SJCRH30 (cell line): ENCODE measurements at regions not wholly inside any gene's neighbourhood (a gene's known extent, or its start where the extent isn't known, plus 50 kb on each side); places are given as distances from the start of the nearest gene placed in this dataset.

Source experiments
- DNase-seq, 2 experiments: peaks; one replicate each; pipeline ENCODE4 v3.0.0-alpha.2; 2015 to 2020
- H3K27ac ChIP-seq: fragments of 250-450 bp; sonication (Bioruptor Pico); 2 replicates; pipeline ENCODE4 v1.5.1; 2020; ENCODE audit warnings: mild to moderate bottlenecking, moderate library complexity
- H3K27me3 ChIP-seq: fragments of 250-450 bp; sonication (Bioruptor Pico); 2 replicates; pipeline ENCODE4 v1.5.1; 2020; ENCODE audit warnings: mild to moderate bottlenecking, moderate library complexity
- H3K36me3 ChIP-seq: fragments of 250-450 bp; sonication (Bioruptor Pico); 2 replicates; pipeline ENCODE4 v1.5.1; 2020; ENCODE audit warnings: mild to moderate bottlenecking, moderate library complexity
- H3K4me1 ChIP-seq: fragments of 250-450 bp; sonication (Bioruptor Pico); 2 replicates; pipeline ENCODE4 v1.5.1; 2020; ENCODE audit warnings: mild to moderate bottlenecking, moderate library complexity
- H3K4me3 ChIP-seq: fragments of 250-450 bp; sonication (Bioruptor Pico); 2 replicates; pipeline ENCODE4 v1.5.1; 2020; ENCODE audit warnings: mild to moderate bottlenecking, moderate library complexity
- H3K9me3 ChIP-seq: fragments of 250-450 bp; sonication (Bioruptor Pico); replicated peaks from 2 replicates; pipeline ENCODE4 v1.5.1; 2020; ENCODE audit warnings: mild to moderate bottlenecking, moderate library complexity

GRCh38 chr3:46146548-46146947 is 61.6 kb downstream of the CCR1 start:
- Histone ChIP-seq H3K27ac (no peak overlapping the region), H3K4me3 (no peak overlapping the region), H3K36me3 (no peaks in the 10 kb centered on the region), H3K9me3 (no peaks in the 10 kb centered on the region), H3K27me3 (no peaks in the 10 kb centered on the region), H3K4me1 (no peaks in the 10 kb centered on the region)
- no peak for DNase-seq

- no peaks in the 10 kb centered on the region for H3K4me1 ChIP-seq
- no peaks in the 10 kb centered on the region for H3K9me3 ChIP-seq
- no peak overlapping the region for H3K27ac ChIP-seq
- H3K4me3 ChIP-seq: no peak overlapping the region
- H3K27me3 ChIP-seq: no peaks in the 10 kb centered on the region
- no peak for DNase-seq
- no peaks in the 10 kb centered on the region for H3K36me3 ChIP-seq
Observed at GRCh38 chr3:46146021-46146420, 62.1 kb downstream of the CCR1 start.

- H3K9me3 ChIP-seq: no peaks in the 10 kb centered on the region
- H3K4me3 ChIP-seq: no peak overlapping the region
- no peaks in the 10 kb centered on the region for H3K4me1 ChIP-seq
- no peaks in the 10 kb centered on the region for H3K27me3 ChIP-seq
- no peak overlapping the region for H3K27ac ChIP-seq
- DNase-seq: no peak
- H3K36me3 ChIP-seq: no peaks in the 10 kb centered on the region
Observed at GRCh38 chr3:46145147-46145546, 63.0 kb downstream of the CCR1 start.

- Histone ChIP-seq H3K27ac (no peak overlapping the region), H3K9me3 (no peaks in the 10 kb centered on the region), H3K4me1 (no peaks in the 10 kb centered on the region), H3K27me3 (no peaks in the 10 kb centered on the region), H3K4me3 (no peak overlapping the region), H3K36me3 (no peaks in the 10 kb centered on the region)
- no peak for DNase-seq
Observed at GRCh38 chr3:46143951-46144473, 64.1 kb downstream of the CCR1 start.

- Histone ChIP-seq H3K4me1 (no peaks in the 10 kb centered on the region), H3K36me3 (no peaks in the 10 kb centered on the region), H3K27ac (no peak overlapping the region), H3K9me3 (no peaks in the 10 kb centered on the region), H3K27me3 (no peaks in the 10 kb centered on the region), H3K4me3 (no peak overlapping the region)
- no peak for DNase-seq
Observed at GRCh38 chr3:46141813-46142212, 66.3 kb downstream of the CCR1 start.

GRCh38 chr3:46138581-46138980 is 69.5 kb downstream of the CCR1 start:
- Histone ChIP-seq H3K4me3 (no peak overlapping the region), H3K27me3 (no peaks in the 10 kb centered on the region)

GRCh38 chr3:46135475-46135874 is 72.6 kb downstream of the CCR1 start:
- H3K4me3 ChIP-seq: no peak overlapping the region
- no peak overlapping the region for H3K27ac ChIP-seq
- no peaks in the 10 kb centered on the region for H3K4me1 ChIP-seq
- H3K27me3 ChIP-seq: no peaks in the 10 kb centered on the region
- H3K36me3 ChIP-seq: no peaks in the 10 kb centered on the region
- H3K9me3 ChIP-seq: no peaks in the 10 kb centered on the region
- DNase-seq: no peak

More at GRCh38 chr3:46138581-46138980, 69.5 kb downstream of the CCR1 start:
- no peaks in the 10 kb centered on the region for H3K4me1 ChIP-seq
- no peak overlapping the region for H3K27ac ChIP-seq
- H3K36me3 ChIP-seq: no peaks in the 10 kb centered on the region
- H3K9me3 ChIP-seq: no peaks in the 10 kb centered on the region
- DNase-seq: no peak

- Histone ChIP-seq H3K27ac (no peak overlapping the region), H3K27me3 (no peaks in the 10 kb centered on the region), H3K9me3 (no peaks in the 10 kb centered on the region), H3K4me1 (no peaks in the 10 kb centered on the region), H3K4me3 (no peak overlapping the region), H3K36me3 (no peaks in the 10 kb centered on the region)
- no peak for DNase-seq
Observed at GRCh38 chr3:46133285-46133684, 74.8 kb downstream of the CCR1 start.

GRCh38 chr3:46132565-46132964 is 75.5 kb downstream of the CCR1 start:
- Histone ChIP-seq H3K27me3 (no peaks in the 10 kb centered on the region), H3K9me3 (no peaks in the 10 kb centered on the region), H3K4me3 (no peak overlapping the region), H3K27ac (no peak overlapping the region), H3K4me1 (no peaks in the 10 kb centered on the region), H3K36me3 (no peaks in the 10 kb centered on the region)
- DNase-seq: no peak

GRCh38 chr3:46131884-46132450 is 76.1 kb downstream of the CCR1 start:
- no peak overlapping the region for H3K27ac ChIP-seq
- H3K4me1 ChIP-seq: no peaks in the 10 kb centered on the region
- H3K27me3 ChIP-seq: no peaks in the 10 kb centered on the region
- no peaks in the 10 kb centered on the region; the same call in 1 of the 2 replicates for H3K9me3 ChIP-seq
- no peaks in the 10 kb centered on the region for H3K36me3 ChIP-seq
- no peak overlapping the region for H3K4me3 ChIP-seq
- no peak for DNase-seq

GRCh38 chr3:46130631-46131310 is 77.3 kb downstream of the CCR1 start:
- Histone ChIP-seq H3K4me3 (no peak overlapping the region), H3K4me1 (no peaks in the 10 kb centered on the region), H3K36me3 (no peaks in the 10 kb centered on the region), H3K9me3 (no peaks in the 10 kb centered on the region; the same call in 1 of the 2 replicates), H3K27ac (no peak overlapping the region), H3K27me3 (no peaks in the 10 kb centered on the region)
- DNase-seq: no peak

GRCh38 chr3:46129588-46130272 is 78.4 kb downstream of the CCR1 start:
- Histone ChIP-seq H3K4me3 (no peak overlapping the region), H3K36me3 (no peaks in the 10 kb centered on the region), H3K9me3 (no peaks in the 10 kb centered on the region; the same call in 1 of the 2 replicates), H3K4me1 (no peaks in the 10 kb centered on the region), H3K27ac (no peak overlapping the region), H3K27me3 (no peaks in the 10 kb centered on the region)
- DNase-seq: no peak

GRCh38 chr3:46127503-46127902 is 80.6 kb downstream of the CCR1 start:
- no peak for DNase-seq
- Histone ChIP-seq H3K4me1 (no peaks in the 10 kb centered on the region), H3K4me3 (no peak overlapping the region), H3K27me3 (no peaks in the 10 kb centered on the region), H3K27ac (no peak overlapping the region), H3K36me3 (no peaks in the 10 kb centered on the region), H3K9me3 (no peaks in the 10 kb centered on the region; the same call in 1 of the 2 replicates)

GRCh38 chr3:46124216-46125177 is 83.6 kb downstream of the CCR1 start:
- H3K27ac ChIP-seq: no peak overlapping the region
- no peak for DNase-seq
- H3K36me3 ChIP-seq: no peaks in the 10 kb centered on the region
- no peak overlapping the region for H3K4me3 ChIP-seq
- H3K4me1 ChIP-seq: no peaks in the 10 kb centered on the region
- no peaks in the 10 kb centered on the region; the same call in 1 of the 2 replicates for H3K9me3 ChIP-seq
- H3K27me3 ChIP-seq: no peaks in the 10 kb centered on the region
